ENCODE measurements at regions not wholly inside any gene's neighbourhood (a gene's known extent, or its start where the extent isn't known, plus 50 kb on each side); places are given as distances from the start of the nearest gene placed in this dataset.

DNA sequence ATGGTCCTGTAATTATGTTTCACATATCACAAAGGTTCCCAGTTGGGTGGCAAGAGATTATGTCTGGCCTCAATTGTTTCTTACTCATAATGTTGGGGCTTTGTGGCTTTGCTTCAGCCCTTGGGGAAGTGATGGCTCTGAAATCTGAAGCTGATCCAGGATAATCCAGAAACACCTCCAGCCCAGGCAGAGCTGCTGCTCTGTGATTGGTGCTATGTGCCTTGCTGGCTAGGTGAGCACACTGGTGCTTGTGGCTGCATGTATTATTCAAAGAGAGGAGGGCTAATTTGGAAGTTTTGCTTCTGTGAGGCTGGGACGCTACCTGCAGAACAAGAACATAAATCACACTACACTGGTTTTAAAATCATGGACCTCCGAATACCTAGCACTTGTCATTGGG is 346.6 kb upstream of the MGMT start:
- intact Hi-C loops (cut with DNase I; ENCODE audit: low total_unique reads): no loop called here
- Histone ChIP-seq H3K36me3 (no peaks in the 10 kb centered on the region), H3K27me3 (no peaks in the 10 kb centered on the region), H3K4me3 (no peak overlapping the region), H3K4me1 (no peaks in the 10 kb centered on the region), H3K9me3 (no peaks in the 10 kb centered on the region), H3K27ac (no peak overlapping the region)
- TF ChIP-seq CTCF (IDR thresholded peaks at IDR 0.05) (no peak), POLR2A (IDR thresholded peaks at IDR 0.05) (no peak)
- no peak for DNase-seq

DNA sequence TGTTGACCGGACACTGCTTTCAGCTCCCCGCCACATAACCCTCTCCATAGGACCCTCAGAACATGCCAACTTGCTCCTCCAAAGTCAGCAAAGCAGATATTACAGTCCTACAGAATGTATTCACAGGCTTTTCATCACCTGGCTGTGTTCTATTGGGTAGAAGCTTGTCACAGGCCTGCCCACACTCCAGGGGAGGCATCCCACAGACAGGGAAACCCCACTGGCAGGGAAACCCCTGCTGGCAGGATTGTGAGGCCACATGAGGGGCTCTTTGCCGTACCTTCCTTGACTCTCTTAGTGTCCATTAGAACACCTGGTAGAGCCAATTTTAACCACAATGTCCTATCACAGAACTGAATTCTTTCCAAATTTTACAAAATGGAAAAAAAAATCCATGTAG is 344.2 kb upstream of the MGMT start:
- Histone ChIP-seq H3K36me3 (no peaks in the 10 kb centered on the region), H3K27me3 (no peaks in the 10 kb centered on the region), H3K4me1 (no peaks in the 10 kb centered on the region), H3K9me3 (no peaks in the 10 kb centered on the region), H3K4me3 (no peak overlapping the region), H3K27ac (no peak overlapping the region)
- intact Hi-C loops (cut with DNase I; ENCODE audit: low total_unique reads): no loop called here
- no peak for TF ChIP-seq POLR2A (IDR thresholded peaks at IDR 0.05)
- no peak for TF ChIP-seq CTCF (IDR thresholded peaks at IDR 0.05)
- no peak for DNase-seq

GRCh38 chr10:129123428-129123827 is 343.6 kb upstream of the MGMT start:
- intact Hi-C loops (cut with DNase I; ENCODE audit: low total_unique reads): no loop called here
- TF ChIP-seq CTCF (IDR thresholded peaks at IDR 0.05): no peak
- TF ChIP-seq POLR2A (IDR thresholded peaks at IDR 0.05): no peak

DNA sequence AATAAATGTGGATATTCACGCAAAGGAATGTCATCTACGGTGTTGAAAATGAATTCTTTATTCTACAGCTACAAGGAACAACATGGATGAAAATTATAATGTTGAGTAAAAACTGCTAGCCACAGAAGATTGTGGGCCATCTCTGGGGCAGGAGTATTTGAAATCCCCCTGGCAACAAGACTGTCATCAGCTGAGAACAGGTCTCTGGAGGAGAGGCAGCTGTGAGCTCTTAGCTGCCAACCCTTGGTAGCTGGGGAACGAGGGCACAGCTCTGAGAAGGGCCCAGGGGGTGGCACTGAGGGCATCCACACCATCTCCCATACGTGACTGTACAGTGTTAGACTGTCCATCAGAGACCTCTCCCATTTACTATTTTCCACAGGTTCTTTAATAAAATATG is 340.1 kb upstream of the MGMT start:
- intact Hi-C loops (cut with DNase I; ENCODE audit: low total_unique reads): no loop called here
- no peak for TF ChIP-seq CTCF (IDR thresholded peaks at IDR 0.05)
- no peak for TF ChIP-seq POLR2A (IDR thresholded peaks at IDR 0.05)
- H3K27ac ChIP-seq: no peak overlapping the region

More at GRCh38 chr10:129123428-129123827, 343.6 kb upstream of the MGMT start:
- H3K4me3 ChIP-seq: no peak overlapping the region
- H3K27ac ChIP-seq: no peak overlapping the region
- H3K27me3 ChIP-seq: no peaks in the 10 kb centered on the region
- DNase-seq: no peak
- no peaks in the 10 kb centered on the region for H3K36me3 ChIP-seq
- H3K9me3 ChIP-seq: no peaks in the 10 kb centered on the region
- no peaks in the 10 kb centered on the region for H3K4me1 ChIP-seq

GRCh38 chr10:129131457-129132132 is 335.4 kb upstream of the MGMT start:
- Histone ChIP-seq H3K9me3 (no peaks in the 10 kb centered on the region), H3K27me3 (no peaks in the 10 kb centered on the region), H3K4me3 (no peak overlapping the region), H3K27ac (no peak overlapping the region), H3K36me3 (no peaks in the 10 kb centered on the region), H3K4me1 (no peaks in the 10 kb centered on the region)
- TF ChIP-seq POLR2A (IDR thresholded peaks at IDR 0.05): no peak
- no peak for TF ChIP-seq CTCF (IDR thresholded peaks at IDR 0.05)
- DNase-seq: peak; percentile 20 to 32
- intact Hi-C loops (cut with DNase I; ENCODE audit: low total_unique reads): no loop called here

More for the DNA sequence above, 340.1 kb upstream of the MGMT start:
- Histone ChIP-seq H3K4me3 (no peak overlapping the region), H3K4me1 (no peaks in the 10 kb centered on the region), H3K27me3 (no peaks in the 10 kb centered on the region), H3K36me3 (no peaks in the 10 kb centered on the region), H3K9me3 (no peaks in the 10 kb centered on the region)
- DNase-seq: no peak

Measured in uterus (tissue), 3 donors.